ENCODE measurements at regions not wholly inside any gene's neighbourhood (a gene's known extent, or its start where the extent isn't known, plus 50 kb on each side); places are given as distances from the start of the nearest gene placed in this dataset.

- TF ChIP-seq CTCF (IDR thresholded peaks at IDR 0.05) (no peak), POLR2A (IDR thresholded peaks at IDR 0.05) (no peak)
Observed at GRCh38 chr3:152540120-152540519, 271.4 kb downstream of the MBNL1 start.

Measured in esophagus squamous epithelium (tissue), 4 donors.